ENCODE measurements at regions not wholly inside any gene's neighbourhood (a gene's known extent, or its start where the extent isn't known, plus 50 kb on each side); places are given as distances from the start of the nearest gene placed in this dataset.

DNA sequence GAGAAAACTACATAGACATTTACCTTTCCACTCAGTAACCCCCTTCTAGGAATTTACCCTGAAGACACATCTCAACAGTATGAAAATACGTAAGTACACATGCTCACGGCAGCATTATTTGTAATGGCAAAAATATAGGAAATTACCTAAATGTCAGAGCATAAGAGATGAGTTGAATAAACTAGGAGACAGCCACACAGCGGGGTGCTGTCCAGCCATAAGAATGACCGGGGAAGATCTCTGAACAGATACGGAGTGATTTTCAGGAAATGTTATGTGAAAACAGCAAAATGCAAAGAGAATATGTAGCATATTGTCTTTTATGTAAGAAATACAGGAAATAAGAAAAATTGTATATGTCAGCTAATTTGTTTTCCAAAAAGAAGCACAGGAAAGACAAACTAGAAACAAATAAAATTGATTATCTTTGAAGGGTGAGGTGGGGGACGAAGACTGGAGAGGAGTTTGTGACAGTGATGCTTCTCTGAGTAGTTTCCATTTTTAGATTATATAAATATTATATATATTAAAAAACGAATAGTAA lies 195.4 kb downstream of the HAUS1 start:
- no peaks in the 10 kb centered on the region for H3K9me3 ChIP-seq (ENCODE audit: insufficient read depth, low read length)
- H3K36me3 ChIP-seq (replicated peaks; ENCODE audit: low read depth, low read length): no peaks in the 10 kb centered on the region
- no peak overlapping the region for H2AFZ ChIP-seq (ENCODE audit: low read depth, low read length)
- no peaks in the 10 kb centered on the region for H3K79me2 ChIP-seq (ENCODE audit: low read length)
- H3K27ac ChIP-seq (ENCODE audit: low read length): no peak overlapping the region
- no peak overlapping the region for H3K4me2 ChIP-seq (ENCODE audit: low read length)
- no peak overlapping the region for H3K4me3 ChIP-seq (ENCODE audit: low read length)
- H3K4me1 ChIP-seq (ENCODE audit: low read length): no peaks in the 10 kb centered on the region
- no peaks in the 10 kb centered on the region for H4K20me1 ChIP-seq (ENCODE audit: insufficient read depth, low read length)
- TF ChIP-seq, protein P1, sequence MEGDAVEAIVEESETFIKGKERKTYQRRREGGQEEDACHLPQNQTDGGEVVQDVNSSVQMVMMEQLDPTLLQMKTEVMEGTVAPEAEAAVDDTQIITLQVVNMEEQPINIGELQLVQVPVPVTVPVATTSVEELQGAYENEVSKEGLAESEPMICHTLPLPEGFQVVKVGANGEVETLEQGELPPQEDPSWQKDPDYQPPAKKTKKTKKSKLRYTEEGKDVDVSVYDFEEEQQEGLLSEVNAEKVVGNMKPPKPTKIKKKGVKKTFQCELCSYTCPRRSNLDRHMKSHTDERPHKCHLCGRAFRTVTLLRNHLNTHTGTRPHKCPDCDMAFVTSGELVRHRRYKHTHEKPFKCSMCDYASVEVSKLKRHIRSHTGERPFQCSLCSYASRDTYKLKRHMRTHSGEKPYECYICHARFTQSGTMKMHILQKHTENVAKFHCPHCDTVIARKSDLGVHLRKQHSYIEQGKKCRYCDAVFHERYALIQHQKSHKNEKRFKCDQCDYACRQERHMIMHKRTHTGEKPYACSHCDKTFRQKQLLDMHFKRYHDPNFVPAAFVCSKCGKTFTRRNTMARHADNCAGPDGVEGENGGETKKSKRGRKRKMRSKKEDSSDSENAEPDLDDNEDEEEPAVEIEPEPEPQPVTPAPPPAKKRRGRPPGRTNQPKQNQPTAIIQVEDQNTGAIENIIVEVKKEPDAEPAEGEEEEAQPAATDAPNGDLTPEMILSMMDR (IDR thresholded peaks at IDR 0.05; ENCODE audit: low read depth, low read length): no peak
- TF ChIP-seq EZH2phosphoT487 (IDR thresholded peaks at IDR 0.05; ENCODE audit: low read depth): no peak
- H3K27me3 ChIP-seq (ENCODE audit: low read depth, low read length): no peaks in the 10 kb centered on the region
- no peak overlapping the region for H3K9ac ChIP-seq (ENCODE audit: low read length)

DNA sequence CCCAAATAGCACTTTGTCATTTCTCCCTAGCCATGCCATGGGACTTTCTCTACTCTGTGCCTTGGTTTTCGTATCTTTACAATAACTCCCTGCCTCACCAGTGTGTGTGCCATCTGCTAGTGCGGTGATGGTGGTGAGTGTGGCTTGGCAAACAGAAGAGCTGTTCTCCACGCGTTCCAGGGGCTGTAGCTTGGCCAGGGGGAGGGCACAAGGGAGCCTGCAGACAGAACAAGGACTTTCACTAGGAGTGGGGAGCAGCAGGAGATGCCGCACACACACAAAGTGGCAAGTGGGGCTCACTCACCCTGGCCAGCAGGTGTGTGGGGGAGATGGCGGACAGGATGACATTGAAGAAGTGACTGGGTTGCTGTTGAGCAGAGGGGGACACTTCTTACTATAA lies 196.9 kb downstream of the HAUS1 start:
- TF ChIP-seq, protein P1 (IDR thresholded peaks at IDR 0.05; ENCODE audit: low read depth, low read length): no peak
- TF ChIP-seq EZH2phosphoT487 (IDR thresholded peaks at IDR 0.05; ENCODE audit: low read depth): no peak
- H3K9me3 ChIP-seq (ENCODE audit: insufficient read depth, low read length): no peaks in the 10 kb centered on the region
- H3K9ac ChIP-seq (ENCODE audit: low read length): no peak overlapping the region
- no peaks in the 10 kb centered on the region for H3K36me3 ChIP-seq (replicated peaks; ENCODE audit: low read depth, low read length)
- no peak overlapping the region for H3K27ac ChIP-seq (ENCODE audit: low read length)
- no peak overlapping the region for H3K4me2 ChIP-seq (ENCODE audit: low read length)
- no peak overlapping the region for H2AFZ ChIP-seq (ENCODE audit: low read depth, low read length)
- H4K20me1 ChIP-seq (ENCODE audit: insufficient read depth, low read length): no peaks in the 10 kb centered on the region
- H3K4me1 ChIP-seq (ENCODE audit: low read length): no peaks in the 10 kb centered on the region
- no peak overlapping the region for H3K4me3 ChIP-seq (ENCODE audit: low read length)
- H3K79me2 ChIP-seq (ENCODE audit: low read length): no peaks in the 10 kb centered on the region
- H3K27me3 ChIP-seq (ENCODE audit: low read depth, low read length): no peaks in the 10 kb centered on the region

DNA sequence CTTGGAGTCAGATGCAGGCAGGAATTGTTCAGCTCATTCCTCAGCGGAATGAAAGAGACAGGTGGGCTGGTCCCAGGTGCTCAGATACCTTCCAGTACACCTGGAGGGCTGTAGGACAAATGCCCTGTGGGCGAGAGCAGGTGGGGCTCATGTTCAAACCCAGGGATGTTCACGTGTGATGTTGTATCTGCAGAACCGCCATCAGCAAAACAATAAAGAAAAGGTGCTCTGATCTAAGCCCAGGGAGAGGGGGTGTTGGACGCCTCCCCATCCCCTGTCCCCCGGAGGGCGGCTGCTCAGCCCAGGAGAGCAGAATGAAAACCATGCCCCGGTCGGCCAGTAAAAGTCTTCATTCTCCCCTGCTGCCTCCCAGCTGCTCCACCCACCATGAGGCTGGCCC lies 197.4 kb downstream of the HAUS1 start:
- Histone ChIP-seq H4K20me1 (ENCODE audit: insufficient read depth, low read length) (no peaks in the 10 kb centered on the region), H3K4me2 (ENCODE audit: low read length) (no peak overlapping the region), H3K4me3 (ENCODE audit: low read length) (no peak overlapping the region), H3K36me3 (replicated peaks; ENCODE audit: low read depth, low read length) (no peaks in the 10 kb centered on the region), H3K9ac (ENCODE audit: low read length) (no peak overlapping the region), H3K27ac (ENCODE audit: low read length) (no peak overlapping the region), H3K27me3 (ENCODE audit: low read depth, low read length) (no peaks in the 10 kb centered on the region), H2AFZ (ENCODE audit: low read depth, low read length) (no peak overlapping the region), H3K79me2 (ENCODE audit: low read length) (no peaks in the 10 kb centered on the region), H3K9me3 (ENCODE audit: insufficient read depth, low read length) (no peaks in the 10 kb centered on the region), H3K4me1 (ENCODE audit: low read length) (no peaks in the 10 kb centered on the region)
- TF ChIP-seq, protein P1 (IDR thresholded peaks at IDR 0.05; ENCODE audit: low read depth, low read length): no peak
- TF ChIP-seq EZH2phosphoT487 (IDR thresholded peaks at IDR 0.05; ENCODE audit: low read depth): no peak

DNA sequence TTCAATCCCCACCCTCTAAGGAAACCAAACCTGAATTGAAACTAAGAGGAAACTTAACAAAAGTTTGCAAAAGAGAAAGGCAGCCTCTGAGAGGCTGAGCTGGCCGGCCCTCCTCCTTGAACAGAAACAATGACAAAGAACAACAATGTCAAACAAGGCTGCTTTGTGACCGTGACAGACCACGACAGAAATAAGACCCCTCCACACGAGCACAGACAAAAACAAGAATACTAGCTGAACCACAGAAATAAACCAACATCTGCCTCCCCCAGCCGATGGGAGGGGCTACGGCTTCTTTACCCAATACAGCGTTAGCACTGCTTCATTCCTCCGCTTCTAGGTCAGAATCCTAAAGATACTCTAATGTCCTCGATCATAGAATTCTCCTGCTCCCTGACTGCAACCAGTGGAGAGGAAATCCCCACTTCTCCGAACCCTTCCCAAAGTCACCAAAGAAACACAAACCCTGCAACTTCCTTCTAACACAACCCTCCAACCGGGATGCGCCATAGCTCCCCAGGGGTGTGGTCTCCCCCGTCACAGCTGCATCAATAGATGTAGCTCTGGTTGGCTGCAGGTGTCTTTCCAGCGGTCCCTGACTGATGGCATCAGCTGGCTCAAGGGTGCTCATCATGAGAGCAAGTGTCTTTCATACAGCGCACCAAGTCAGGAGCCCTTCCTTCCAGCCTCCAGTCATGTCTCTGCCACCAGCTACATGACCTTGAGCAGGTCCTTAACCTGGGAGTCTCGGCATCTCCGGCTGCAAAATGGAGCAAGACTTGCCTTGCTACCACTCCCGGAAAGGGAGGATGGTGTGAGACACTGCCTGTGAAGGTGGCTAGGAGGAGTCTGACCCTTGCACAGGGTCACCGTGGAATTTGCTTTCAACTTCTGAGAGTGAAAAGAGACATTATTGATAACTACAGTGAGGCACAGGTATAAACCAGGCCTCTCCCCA lies 198.6 kb downstream of the HAUS1 start:
- Histone ChIP-seq H3K4me2 (ENCODE audit: low read length) (no peak overlapping the region), H2AFZ (ENCODE audit: low read depth, low read length) (no peak overlapping the region)

More for the DNA sequence above, 198.6 kb downstream of the HAUS1 start:
- H3K4me1 ChIP-seq (ENCODE audit: low read length): no peaks in the 10 kb centered on the region
- no peaks in the 10 kb centered on the region for H3K79me2 ChIP-seq (ENCODE audit: low read length)
- H3K36me3 ChIP-seq (replicated peaks; ENCODE audit: low read depth, low read length): no peaks in the 10 kb centered on the region
- no peak overlapping the region for H3K27ac ChIP-seq (ENCODE audit: low read length)
- H3K27me3 ChIP-seq (ENCODE audit: low read depth, low read length): no peaks in the 10 kb centered on the region
- H3K9me3 ChIP-seq (ENCODE audit: insufficient read depth, low read length): no peaks in the 10 kb centered on the region
- TF ChIP-seq, protein P1 (IDR thresholded peaks at IDR 0.05; ENCODE audit: low read depth, low read length): no peak
- no peak for TF ChIP-seq EZH2phosphoT487 (IDR thresholded peaks at IDR 0.05; ENCODE audit: low read depth)
- H4K20me1 ChIP-seq (ENCODE audit: insufficient read depth, low read length): no peaks in the 10 kb centered on the region
- H3K9ac ChIP-seq (ENCODE audit: low read length): no peak overlapping the region
- H3K4me3 ChIP-seq (ENCODE audit: low read length): no peak overlapping the region

All from OCI-LY3 (cell line).